ENCODE measurements at regions not wholly inside any gene's neighbourhood (a gene's known extent, or its start where the extent isn't known, plus 50 kb on each side); places are given as distances from the start of the nearest gene placed in this dataset.

- no peak for TF ChIP-seq POLR2A (IDR thresholded peaks at IDR 0.05)
- TF ChIP-seq CTCF (IDR thresholded peaks at IDR 0.05), result no peak
These were observed 96.8 kb upstream of the ARL4C start for GRCh38 chr2:234593636-234594035.
